NT2/D1 (cell line): ENCODE measurements at regions not wholly inside any gene's neighbourhood (a gene's known extent, or its start where the extent isn't known, plus 50 kb on each side); places are given as distances from the start of the nearest gene placed in this dataset.

ENCODE experiments used
- YY1 ChIP-seq: IDR thresholded peaks from 2 replicates; pipeline ENCODE4 v1.6.1; 2011; ENCODE audit not compliant: insufficient read length, insufficient read depth
- ZNF274 ChIP-seq: IDR thresholded peaks from 2 replicates; pipeline ENCODE4 v1.6.1; 2011; ENCODE audit warnings: mild to moderate bottlenecking, low read depth, low read length

DNA sequence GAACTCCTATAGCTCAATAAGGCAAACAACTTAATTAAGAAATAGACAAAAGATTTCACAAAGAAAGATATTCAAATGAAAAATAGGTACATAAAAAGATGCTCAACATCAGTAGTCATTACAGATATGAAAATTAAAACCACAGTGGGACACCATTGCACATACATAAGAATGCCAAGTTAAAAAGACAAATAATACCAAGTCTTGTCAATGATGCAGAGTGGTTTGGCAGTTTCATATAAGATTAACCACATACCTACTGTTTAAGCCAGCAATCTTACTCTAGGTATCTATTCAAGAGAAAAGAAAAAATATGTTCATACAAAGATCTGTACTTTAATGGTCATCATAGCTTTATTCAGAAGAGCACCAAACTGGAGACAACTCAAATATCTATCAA lies 63.5 kb upstream of the GLS start:
- TF ChIP-seq ZNF274 (no peak), YY1 (no peak)
